HG02981 (cell line): ENCODE measurements at regions not wholly inside any gene's neighbourhood (a gene's known extent, or its start where the extent isn't known, plus 50 kb on each side); places are given as distances from the start of the nearest gene placed in this dataset.

ENCODE experiments used
- ATAC-seq: cut with Tn5 transposase; IDR thresholded peaks from one replicate; pipeline ENCODE4 v1.9.1; 2021; ENCODE audit warnings: mild to moderate bottlenecking, moderate library complexity; ENCODE audit not compliant: unreplicated experiment

GRCh38 chr7:17679458-17679857 is 260.8 kb downstream of the SNX13 start:
- ATAC-seq = no peak

GRCh38 chr7:17680026-17680425 is 260.3 kb downstream of the SNX13 start:
- ATAC-seq = no peak

GRCh38 chr7:17680943-17681351 is 259.3 kb downstream of the SNX13 start:
- ATAC-seq = no peak

GRCh38 chr7:17681965-17682364 is 258.3 kb downstream of the SNX13 start:
- ATAC-seq = no peak

GRCh38 chr7:17682586-17682985 is 257.7 kb downstream of the SNX13 start:
- no peak for ATAC-seq

- no peak for ATAC-seq
Measured at GRCh38 chr7:17685141-17685540, 255.2 kb downstream of the SNX13 start.

- ATAC-seq = no peak
Measured at GRCh38 chr7:17687361-17687760, 252.9 kb downstream of the SNX13 start.

GRCh38 chr7:17689361-17689902 is 250.9 kb downstream of the SNX13 start:
- ATAC-seq = no peak

GRCh38 chr7:17690030-17690429 is 250.3 kb downstream of the SNX13 start:
- ATAC-seq = no peak

- no peak for ATAC-seq
Measured at GRCh38 chr7:17696422-17696821, 243.9 kb downstream of the SNX13 start.

GRCh38 chr7:17697128-17697881 is 243.0 kb downstream of the SNX13 start:
- ATAC-seq = no peak

GRCh38 chr7:17699696-17700095 is 240.6 kb downstream of the SNX13 start:
- no peak for ATAC-seq

- no peak for ATAC-seq
Measured at GRCh38 chr7:17700138-17700537, 240.2 kb downstream of the SNX13 start.

GRCh38 chr7:17706275-17706674 is 234.0 kb downstream of the SNX13 start:
- ATAC-seq = no peak

GRCh38 chr7:17706734-17707133 is 233.6 kb downstream of the SNX13 start:
- ATAC-seq = peak; percentile 71

GRCh38 chr7:17709127-17709526 is 231.2 kb downstream of the SNX13 start:
- ATAC-seq = no peak

- no peak for ATAC-seq
Measured at GRCh38 chr7:17709599-17709998, 230.7 kb downstream of the SNX13 start.

- ATAC-seq = no peak
Measured at GRCh38 chr7:17710312-17710711, 230.0 kb downstream of the SNX13 start.

- no peak for ATAC-seq
Measured at GRCh38 chr7:17713584-17713983, 226.7 kb downstream of the SNX13 start.

GRCh38 chr7:17716816-17717215 is 223.5 kb downstream of the SNX13 start:
- ATAC-seq = no peak

GRCh38 chr7:17719998-17720397 is 220.3 kb downstream of the SNX13 start:
- no peak for ATAC-seq

- ATAC-seq = no peak
Measured at GRCh38 chr7:17721736-17722285, 218.5 kb downstream of the SNX13 start.
